GM19351 (cell line): ENCODE measurements at regions not wholly inside any gene's neighbourhood (a gene's known extent, or its start where the extent isn't known, plus 50 kb on each side); places are given as distances from the start of the nearest gene placed in this dataset.
A peak's percentile ranks its signal among the peaks of the same experiment; 100 is the strongest.

Source experiments
- ATAC-seq: cut with Tn5 transposase; IDR thresholded peaks from one replicate; pipeline ENCODE4 v1.9.1; 2021; ENCODE audit warnings: mild to moderate bottlenecking, moderate library complexity; ENCODE audit not compliant: unreplicated experiment

DNA sequence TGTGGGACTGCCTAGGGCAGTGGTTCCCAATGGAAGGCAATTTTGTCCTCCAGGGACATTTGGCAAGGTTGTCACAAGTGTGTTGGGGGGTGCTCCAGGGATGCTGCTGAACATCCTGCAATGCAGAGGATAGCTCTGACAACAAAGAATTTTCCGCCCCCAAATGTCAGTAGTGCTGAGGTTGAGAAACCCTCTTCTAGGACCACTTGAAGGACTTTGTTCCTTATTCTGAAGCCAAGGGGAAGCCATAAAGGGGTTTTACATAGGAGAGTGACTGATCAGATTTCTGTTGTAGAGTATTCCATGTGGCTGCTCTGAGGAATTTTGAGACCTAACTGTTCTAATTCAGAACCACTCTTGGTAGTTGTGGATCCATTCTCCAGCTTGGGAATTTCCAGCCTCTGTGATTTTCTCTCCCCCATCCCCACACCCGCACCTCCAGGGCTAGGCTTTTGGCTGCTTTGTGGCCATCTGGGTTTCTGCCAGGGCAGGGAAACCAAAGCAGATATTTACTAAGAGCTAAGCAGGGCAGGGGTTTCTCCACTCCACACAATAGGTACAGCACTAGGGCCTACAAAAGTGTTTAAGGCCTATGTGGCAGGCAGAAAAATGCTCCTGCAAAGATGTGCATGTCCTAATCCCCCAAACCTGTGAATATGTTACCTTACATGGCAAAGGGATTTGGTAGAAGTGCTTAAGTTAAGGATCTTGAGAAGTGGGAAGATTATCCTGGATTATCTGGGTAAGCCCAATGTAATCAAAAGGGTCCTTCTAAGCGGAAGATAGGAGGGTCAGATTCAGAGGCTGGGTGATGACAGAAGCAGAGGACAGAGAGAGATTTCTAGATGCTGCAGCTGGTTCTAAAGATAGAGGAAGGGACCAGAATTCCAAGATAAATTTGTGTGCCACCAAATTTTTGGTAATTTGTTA, 135.4 kb downstream of the TMEM17 start:
- ATAC-seq: no peak

- ATAC-seq: no peak
These were observed 136.3 kb downstream of the TMEM17 start for GRCh38 chr2:62369541-62370202.

DNA sequence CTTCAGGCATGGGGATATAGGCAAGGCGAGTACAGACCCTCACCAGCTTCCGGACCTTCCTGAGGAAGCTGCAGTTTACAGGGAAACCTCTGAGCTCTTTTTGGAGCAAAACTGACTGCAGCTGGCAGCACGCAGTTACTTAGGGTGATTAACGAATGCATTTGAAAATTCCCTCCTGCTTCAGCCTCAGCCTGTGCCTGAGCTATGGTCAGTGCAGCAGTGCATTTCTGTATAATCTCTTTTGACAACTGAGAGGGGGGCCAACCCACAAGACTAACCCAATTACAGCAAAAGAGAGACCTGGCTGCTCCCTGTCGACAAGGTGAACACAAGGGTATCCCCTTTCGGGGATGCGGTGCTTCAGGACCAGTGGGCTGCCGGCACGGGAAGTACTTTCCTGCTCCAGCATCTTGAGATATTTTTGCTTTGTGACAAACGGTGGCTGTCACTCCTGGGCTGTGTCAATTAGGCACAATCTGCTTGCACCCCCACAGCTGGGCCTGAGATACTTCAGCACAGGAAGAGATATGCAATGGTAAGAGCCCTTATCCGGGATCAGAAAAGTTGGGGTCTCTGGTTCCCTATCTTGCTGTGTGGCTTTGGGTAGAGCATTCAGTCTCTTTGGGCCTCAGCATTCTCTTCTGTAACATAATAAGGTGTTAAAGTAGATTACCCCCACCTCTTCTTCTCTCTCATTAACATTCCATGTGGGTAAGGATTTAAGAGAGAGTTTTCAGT, 141.0 kb downstream of the TMEM17 start:
- no peak for ATAC-seq

- ATAC-seq: peak; percentile 90
These were observed 142.8 kb downstream of the TMEM17 start for GRCh38 chr2:62363166-62363565.

DNA sequence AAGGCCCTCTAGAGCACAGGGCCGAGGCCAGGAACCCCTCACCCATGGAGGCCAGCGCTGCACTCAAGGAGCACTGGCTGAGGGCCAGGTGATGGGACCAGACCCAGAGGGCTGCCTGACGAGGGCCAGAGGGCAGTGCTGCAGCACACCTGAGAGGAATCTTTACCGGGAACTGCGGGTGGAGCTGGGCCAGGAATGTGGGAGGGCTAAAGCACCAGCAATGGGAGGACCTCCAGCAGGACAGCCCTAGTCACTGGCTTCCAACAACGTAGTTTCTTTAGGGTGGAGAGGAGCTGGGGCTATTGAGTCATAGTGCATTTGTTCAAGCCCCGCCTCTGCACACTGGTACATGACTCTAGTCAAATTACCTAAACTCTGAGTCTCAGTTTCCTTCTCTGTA, 143.4 kb downstream of the TMEM17 start:
- ATAC-seq: peak; percentile 43

DNA sequence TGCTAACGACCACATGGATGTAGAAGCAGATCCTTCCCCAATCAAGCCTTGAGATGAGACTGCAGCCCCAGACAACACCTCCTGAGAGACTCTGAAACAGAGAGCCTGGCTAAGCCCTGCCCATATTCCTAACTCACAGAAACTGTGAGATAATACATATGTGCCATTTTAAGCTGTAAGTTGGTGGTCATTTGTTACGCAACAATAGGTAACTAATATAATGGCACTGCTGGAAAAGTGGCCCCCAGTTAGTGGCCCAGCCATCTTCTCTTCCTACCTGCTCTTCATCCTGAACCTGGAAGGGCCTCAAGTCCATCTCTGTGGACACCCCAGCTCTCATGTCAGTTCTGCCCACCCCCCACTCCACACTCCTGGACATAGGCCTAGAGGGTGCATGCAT, 144.0 kb downstream of the TMEM17 start:
- no peak for ATAC-seq

DNA sequence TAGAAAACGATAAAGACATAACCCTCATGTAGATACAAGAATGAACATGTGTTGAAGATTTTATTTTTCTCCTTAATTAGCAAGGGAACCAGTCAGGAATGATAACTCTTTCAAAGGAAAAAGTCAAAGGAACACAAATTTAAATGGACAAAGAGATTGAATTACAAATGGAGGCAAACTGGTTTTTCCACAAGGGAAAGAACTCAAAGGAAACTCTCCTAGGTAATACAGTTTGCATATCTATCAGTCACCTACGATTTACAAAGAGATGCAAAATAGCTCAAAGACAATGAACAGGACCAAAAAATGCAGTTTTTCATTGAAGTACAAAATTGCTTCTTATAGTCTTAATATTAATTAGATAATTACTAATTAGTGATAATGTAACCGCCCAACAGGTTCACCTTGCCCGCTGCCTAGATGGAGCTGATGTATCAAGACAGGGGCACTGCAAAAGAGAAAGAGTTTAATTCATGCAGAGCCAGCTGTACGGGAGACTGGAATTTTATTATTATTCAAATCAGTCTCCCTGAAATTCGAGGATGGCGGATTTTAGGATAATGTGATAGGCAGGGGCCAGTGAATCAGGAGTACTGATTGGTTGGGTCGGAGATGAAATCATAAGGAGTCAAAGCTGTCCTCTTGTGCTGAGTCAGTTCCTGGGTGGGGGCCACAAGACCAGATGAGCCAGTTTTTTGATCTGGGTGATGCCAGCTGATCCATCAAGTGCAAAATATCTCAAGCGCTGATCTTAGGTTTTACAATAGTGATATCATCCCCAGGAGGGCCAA, 151.0 kb downstream of the TMEM17 start:
- ATAC-seq: no peak

DNA sequence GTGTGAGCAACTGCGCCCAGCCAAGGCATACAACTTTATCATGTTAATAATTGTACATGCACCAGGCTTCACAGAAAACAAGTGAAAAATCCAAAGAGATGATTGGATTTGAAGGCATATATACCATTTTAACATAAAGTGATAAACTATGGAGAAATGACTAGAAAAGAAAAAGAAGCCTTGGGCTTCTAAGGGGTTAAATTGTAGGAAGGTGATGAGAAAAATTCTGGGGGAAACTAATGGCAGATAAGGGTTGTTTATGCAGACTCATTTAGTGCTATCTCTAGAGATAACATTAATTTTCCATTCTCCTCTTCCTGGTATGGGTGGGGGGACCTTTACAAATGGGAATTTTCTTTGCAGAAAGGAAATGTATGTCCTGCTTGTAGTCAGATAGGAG, 154.0 kb downstream of the TMEM17 start:
- ATAC-seq: no peak

DNA sequence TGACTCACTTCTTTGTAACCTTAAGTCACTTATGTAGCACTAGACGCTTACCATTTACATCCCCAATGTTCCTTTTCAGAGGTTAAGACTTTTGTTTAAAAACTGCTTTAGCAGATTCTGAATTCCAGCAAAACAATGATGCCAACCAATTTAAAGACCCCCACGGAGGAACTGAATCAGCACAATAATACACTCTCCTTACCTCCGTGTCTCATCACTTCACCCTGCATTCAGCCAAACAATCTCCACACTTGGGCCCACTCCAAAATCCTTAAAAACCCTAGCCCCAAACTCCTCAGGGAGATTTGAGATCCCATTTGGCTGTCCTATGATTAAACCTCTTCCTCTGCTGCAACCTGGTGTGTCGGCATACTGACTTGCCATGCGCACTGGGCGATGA, 153.9 kb downstream of the B3GNT2 start:
- ATAC-seq: no peak

DNA sequence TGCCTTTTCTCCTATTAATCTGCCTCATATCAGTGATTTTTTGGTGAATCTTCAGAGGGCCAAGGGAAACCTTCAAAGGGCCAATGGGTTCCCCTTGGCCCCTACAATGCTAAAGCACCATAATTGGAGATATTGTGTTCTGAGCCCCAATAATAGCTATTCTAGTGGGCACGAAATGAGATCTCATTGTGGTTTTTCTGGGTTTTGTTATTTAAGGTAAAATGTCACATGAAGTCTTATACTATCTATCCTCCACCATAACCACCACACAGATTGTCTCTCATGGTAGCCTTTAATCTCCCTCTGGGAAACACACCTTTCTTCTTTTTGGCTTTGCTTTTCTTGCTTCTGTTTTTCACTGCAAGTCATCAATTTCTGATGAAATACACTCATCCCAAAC, 152.8 kb downstream of the B3GNT2 start:
- no peak for ATAC-seq

GRCh38 chr2:62347563-62348270, 151.8 kb downstream of the B3GNT2 start:
- ATAC-seq: no peak

DNA sequence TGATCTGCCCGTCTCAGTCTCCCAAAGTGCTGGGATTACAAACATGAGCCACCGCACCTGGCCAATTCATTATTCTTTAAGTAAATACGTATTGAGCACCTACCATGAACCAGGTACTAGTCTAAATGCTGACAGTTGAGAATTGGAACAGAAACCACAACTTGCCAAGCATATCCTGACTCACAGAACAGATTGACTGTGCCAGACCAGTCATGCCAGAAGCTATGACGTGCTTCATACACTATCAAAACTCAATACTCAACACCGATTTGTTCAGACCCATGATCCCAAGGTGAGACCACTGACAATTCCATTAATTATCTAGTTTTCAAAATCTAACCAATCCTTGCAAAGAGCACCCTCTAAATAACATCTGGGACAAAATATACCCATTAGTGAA, 148.6 kb downstream of the B3GNT2 start:
- ATAC-seq: peak; percentile 69

- no peak for ATAC-seq
These were observed 147.9 kb downstream of the B3GNT2 start for GRCh38 chr2:62343636-62344337.

- no peak for ATAC-seq
These were observed 147.3 kb downstream of the B3GNT2 start for GRCh38 chr2:62343206-62343605.

DNA sequence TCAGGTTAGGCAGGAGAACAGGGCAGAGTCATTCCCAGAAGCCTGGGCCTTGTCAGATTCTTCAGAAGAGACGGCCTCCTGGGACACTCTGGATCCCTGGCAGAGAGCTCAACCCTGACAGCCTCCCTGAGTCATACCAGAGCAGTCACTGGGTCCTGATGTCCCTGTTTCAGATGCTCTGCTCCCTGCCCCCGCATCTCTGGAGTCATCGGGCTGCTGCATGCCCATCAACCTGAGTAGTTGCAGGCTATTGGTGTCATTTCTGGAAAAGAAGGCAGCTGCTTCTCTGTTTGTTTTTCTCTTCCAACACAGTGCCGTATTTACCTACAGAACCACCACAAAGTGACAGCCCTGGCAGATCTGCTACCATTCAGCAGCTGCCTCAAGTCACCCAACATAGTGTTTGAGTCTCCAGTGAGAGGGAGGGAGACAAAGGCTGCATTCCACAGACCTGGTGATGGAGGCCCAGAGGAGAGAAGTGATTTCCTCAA, 145.1 kb downstream of the B3GNT2 start:
- ATAC-seq: peak; percentile 49

DNA sequence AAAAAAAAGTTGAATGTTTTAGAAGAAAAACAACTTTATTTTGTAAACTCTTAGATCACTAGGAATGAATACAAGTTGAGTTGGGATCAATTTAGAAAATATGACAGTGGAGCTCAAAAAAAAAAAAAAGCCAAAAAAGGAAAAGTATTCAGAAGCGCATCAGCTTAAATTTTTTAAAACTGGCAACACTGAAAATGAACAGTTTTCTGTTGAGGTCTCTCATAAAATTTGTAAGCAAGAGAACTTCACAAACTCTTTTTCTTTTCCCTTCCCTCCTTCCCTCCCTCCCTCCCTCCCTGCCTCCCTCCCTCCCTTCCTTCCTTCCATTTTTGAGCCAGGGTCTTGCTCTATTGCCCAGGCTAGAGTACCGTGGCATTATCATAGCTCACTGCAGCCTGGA, 143.9 kb downstream of the B3GNT2 start:
- ATAC-seq: no peak

- no peak for ATAC-seq
These were observed 143.5 kb downstream of the B3GNT2 start for GRCh38 chr2:62339413-62339812.

- no peak for ATAC-seq
These were observed 142.2 kb downstream of the B3GNT2 start for GRCh38 chr2:62338111-62338510.

DNA sequence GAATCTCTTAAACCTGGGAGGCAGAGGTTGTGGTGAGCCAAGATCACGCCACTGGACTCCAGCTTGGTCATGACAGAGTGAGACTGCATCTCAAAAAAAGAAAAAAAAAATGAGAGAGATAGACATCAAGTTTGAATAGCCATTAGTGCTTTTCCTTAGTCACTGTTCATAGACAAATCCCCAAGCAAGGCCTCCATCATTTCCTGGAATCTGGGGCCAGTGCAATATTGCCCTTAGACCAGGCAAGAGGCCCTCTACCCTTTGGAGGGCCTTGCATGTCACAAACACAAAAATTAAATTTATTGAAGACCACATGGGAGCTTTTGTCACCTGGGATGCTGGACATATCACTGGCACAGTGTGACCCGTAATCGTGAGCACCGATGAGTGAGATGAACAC, 141.5 kb downstream of the B3GNT2 start:
- ATAC-seq: no peak
